PC-3 (cell line): ENCODE measurements at regions not wholly inside any gene's neighbourhood (a gene's known extent, or its start where the extent isn't known, plus 50 kb on each side); places are given as distances from the start of the nearest gene placed in this dataset.

Experiments used
- CTCF ChIP-seq: fragments of 300-600 bp; sonication (generic); conservative IDR thresholded peaks from 2 replicates; pipeline ENCODE4 v1.5.1; 2017; ENCODE audit warnings: antibody characterized with exemption, low read depth, mild to moderate bottlenecking, low read length
- EZH2 ChIP-seq: fragments of 300-600 bp; sonication (generic); IDR thresholded peaks from one replicate; pipeline ENCODE4 v1.6.1; 2017; ENCODE audit warnings: antibody characterized with exemption, mild to moderate bottlenecking, low read length; ENCODE audit not compliant: unreplicated experiment
- EZH2phosphoT487 ChIP-seq: fragments of 300-600 bp; sonication (generic); IDR thresholded peaks from 2 replicates; pipeline ENCODE4 v1.6.1; 2018; ENCODE audit warnings: mild to moderate bottlenecking, antibody characterized with exemption, low read length, borderline replicate concordance

DNA sequence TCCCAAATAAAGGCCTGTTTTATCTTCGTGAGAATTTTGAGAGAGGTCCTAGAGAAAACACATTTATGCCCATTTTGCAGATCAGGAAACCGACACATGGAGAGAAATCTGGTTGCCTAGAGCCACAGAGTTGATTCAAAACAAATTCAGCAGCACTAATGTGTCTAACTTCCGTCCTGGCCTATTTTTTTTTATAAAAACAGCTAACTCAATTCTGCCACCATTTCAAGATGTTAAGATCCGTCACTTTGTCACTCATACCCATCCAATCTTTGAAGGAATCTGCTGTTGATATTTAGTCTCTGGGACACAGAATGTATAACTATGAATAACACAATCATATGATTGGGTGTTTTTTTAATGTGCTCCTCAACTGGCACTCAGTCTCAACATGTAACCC lies 611.1 kb upstream of the ARID1B start:
- no peak for TF ChIP-seq CTCF
- no peak for TF ChIP-seq EZH2
- no peak for TF ChIP-seq EZH2phosphoT487
